Adrenal gland (tissue), 9 donors: ENCODE measurements at regions not wholly inside any gene's neighbourhood (a gene's known extent, or its start where the extent isn't known, plus 50 kb on each side); places are given as distances from the start of the nearest gene placed in this dataset.

Experiments used
- DNase-seq, 7 donors: peaks; one replicate each; pipeline ENCODE4 v3.0.0-alpha.2; 2019 to 2020
- H3K27ac ChIP-seq, 5 donors: fragments of 200-600 bp; sonication (generic) in 4 of 5; 1 replicate in 3 of 5; 2 replicates in 2 of 5; pipeline versions ENCODE4 v1.5.1 to v1.8.0; 2016 to 2020; ENCODE audit warnings: mild to moderate bottlenecking in 1 of 5
- H3K27me3 ChIP-seq: fragments of 200-600 bp; 2 replicates; pipeline ENCODE4 v1.8.0; 2021
- H3K36me3 ChIP-seq, 2 donors: fragments of 200-600 bp; replicated peaks in 1 of 2; 1 replicate in 1 of 2; 2 replicates in 1 of 2; pipeline versions ENCODE4 v1.5.1 to v1.8.0; 2018 to 2022
- H3K4me1 ChIP-seq, 2 donors: fragments of 200-600 bp; replicated peaks in 1 of 2; 1 replicate in 1 of 2; 2 replicates in 1 of 2; pipeline versions ENCODE4 v1.5.1 to v1.8.0; 2018 to 2021
- H3K4me3 ChIP-seq, 4 donors: fragments of 200-600 bp; sonication (generic) in 3 of 4; one replicate each; pipeline ENCODE4 v1.5.1; 2016 to 2018
- H3K9me3 ChIP-seq, 3 donors: fragments of 200-600 bp; sonication (generic) in 1 of 3; replicated peaks in 1 of 3; 1 replicate in 2 of 3; 2 replicates in 1 of 3; pipeline versions ENCODE4 v1.5.1 to v1.8.0; 2016 to 2021
- POLR2A ChIP-seq, 2 donors: fragments of 450-650 bp; IDR thresholded peaks; one replicate each; pipeline ENCODE4 v1.6.1; 2017; ENCODE audit warnings: antibody characterized with exemption in 2 of 2, mild to moderate bottlenecking in 2 of 2, moderate library complexity in 1 of 2
- WGBS, 4 donors: extraction: QIAGEN DNeasy Blood & Tissue Kit in 2 of 4; methylation state at CpG; one replicate each; pipeline versions ENCODE4 v1.1.5 to v1.1.7; 2013 to 2017; 5-methylcytosine and 5-hydroxymethylcytosine counted together
- intact Hi-C, 2 donors: fragments of 100-400 bp; cut with DNase I; formaldehyde crosslinking; loops; one replicate each; pipeline versions ENCODE4 v1.14.1 to v1.15.0; 2022 to 2023
- TF ChIP-seq, protein P1 (sequence below), 6 experiments: fragments of 450-650 bp in 4 of 6; fragments of 200-600 bp in 2 of 6; sonication (generic) in 1 of 6; IDR thresholded peaks; 1 replicate in 5 of 6; 2 replicates in 1 of 6; pipeline versions ENCODE4 v1.5.1 to v1.8.0; 2016 to 2021; ENCODE audit warnings: antibody characterized with exemption in 6 of 6, mild to moderate bottlenecking in 2 of 6, moderate library complexity in 1 of 6
- donor health status: healthy with polysubstance abuse.
- donor health status: Bipolar disorder and iron deficiency.
- donor health status: DM: yes; HTN: yes; CAD: no.
- donor health status: DM: no; HTN: no; CAD: no.
- donor health status: DM: no; HTN: no; CAD: no.

DNA sequence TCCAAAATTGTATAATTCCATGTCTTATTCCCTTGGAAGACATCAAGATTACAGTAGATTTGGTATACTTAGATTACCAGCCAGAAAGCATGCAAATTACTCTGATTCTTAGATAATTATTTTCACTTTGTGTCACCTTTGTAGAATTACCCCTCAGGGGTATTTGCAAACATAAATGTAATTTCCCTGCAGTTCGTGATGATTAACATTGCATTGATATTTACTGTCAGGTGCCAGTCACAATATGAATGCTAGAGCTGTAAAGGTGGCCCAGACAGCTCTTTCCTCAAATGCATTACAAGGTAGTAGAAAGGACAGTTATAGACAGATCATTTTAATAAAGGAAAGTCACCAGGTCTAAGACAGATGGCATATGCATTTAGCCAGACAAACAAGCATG, 1537.5 kb upstream of the PIK3C3 start:
- H3K36me3 ChIP-seq, result no peaks in the 10 kb centered on the region
- no peak overlapping the region for H3K27ac ChIP-seq
- no peaks in the 10 kb centered on the region for H3K4me1 ChIP-seq
- H3K27me3 ChIP-seq, result no peaks in the 10 kb centered on the region
- H3K9me3 ChIP-seq, result no peaks in the 10 kb centered on the region
- H3K4me3 ChIP-seq, result no peak overlapping the region
- no peak for TF ChIP-seq POLR2A (IDR thresholded peaks at IDR 0.05)
- TF ChIP-seq, protein P1, sequence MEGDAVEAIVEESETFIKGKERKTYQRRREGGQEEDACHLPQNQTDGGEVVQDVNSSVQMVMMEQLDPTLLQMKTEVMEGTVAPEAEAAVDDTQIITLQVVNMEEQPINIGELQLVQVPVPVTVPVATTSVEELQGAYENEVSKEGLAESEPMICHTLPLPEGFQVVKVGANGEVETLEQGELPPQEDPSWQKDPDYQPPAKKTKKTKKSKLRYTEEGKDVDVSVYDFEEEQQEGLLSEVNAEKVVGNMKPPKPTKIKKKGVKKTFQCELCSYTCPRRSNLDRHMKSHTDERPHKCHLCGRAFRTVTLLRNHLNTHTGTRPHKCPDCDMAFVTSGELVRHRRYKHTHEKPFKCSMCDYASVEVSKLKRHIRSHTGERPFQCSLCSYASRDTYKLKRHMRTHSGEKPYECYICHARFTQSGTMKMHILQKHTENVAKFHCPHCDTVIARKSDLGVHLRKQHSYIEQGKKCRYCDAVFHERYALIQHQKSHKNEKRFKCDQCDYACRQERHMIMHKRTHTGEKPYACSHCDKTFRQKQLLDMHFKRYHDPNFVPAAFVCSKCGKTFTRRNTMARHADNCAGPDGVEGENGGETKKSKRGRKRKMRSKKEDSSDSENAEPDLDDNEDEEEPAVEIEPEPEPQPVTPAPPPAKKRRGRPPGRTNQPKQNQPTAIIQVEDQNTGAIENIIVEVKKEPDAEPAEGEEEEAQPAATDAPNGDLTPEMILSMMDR (IDR thresholded peaks at IDR 0.05), result no peak
- DNase-seq, result no peak
- intact Hi-C loops, result no loop called here
- 55 to 74% (median 63%) methylated on average over 1 of the region's 1 CpG for WGBS, 4 donors

DNA sequence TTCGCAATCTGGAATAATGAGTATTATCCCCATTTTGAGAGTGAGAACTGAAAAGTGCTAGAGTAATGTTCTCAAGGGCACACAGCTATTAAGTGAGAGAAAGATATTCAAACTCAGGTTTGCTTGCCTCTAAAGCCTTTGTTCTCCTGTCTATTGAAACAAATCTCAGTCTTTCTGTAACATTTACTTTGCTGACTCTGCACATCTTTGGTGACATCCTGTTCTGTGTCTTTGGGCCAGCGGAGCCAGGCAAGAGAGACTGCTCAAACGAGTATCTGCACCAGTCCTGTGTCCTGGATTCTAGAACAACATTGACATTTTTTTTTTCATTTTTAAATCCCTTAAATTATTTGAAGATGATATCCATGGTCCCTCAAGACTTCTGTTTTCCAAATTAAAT, 1539.2 kb upstream of the PIK3C3 start:
- no peak overlapping the region for H3K27ac ChIP-seq
- TF ChIP-seq POLR2A (IDR thresholded peaks at IDR 0.05), result no peak
- TF ChIP-seq, protein P1 (IDR thresholded peaks at IDR 0.05), result no peak
- DNase-seq, result no peak
- WGBS, 4 donors, result 55 to 73% (median 57%) methylated on average over 3 of the region's 3 CpGs
- H3K27me3 ChIP-seq, result no peaks in the 10 kb centered on the region
- no peaks in the 10 kb centered on the region for H3K4me1 ChIP-seq
- H3K4me3 ChIP-seq, result no peak overlapping the region
- H3K36me3 ChIP-seq, result no peaks in the 10 kb centered on the region
- intact Hi-C loops, result no loop called here
- H3K9me3 ChIP-seq, result no peaks in the 10 kb centered on the region

DNA sequence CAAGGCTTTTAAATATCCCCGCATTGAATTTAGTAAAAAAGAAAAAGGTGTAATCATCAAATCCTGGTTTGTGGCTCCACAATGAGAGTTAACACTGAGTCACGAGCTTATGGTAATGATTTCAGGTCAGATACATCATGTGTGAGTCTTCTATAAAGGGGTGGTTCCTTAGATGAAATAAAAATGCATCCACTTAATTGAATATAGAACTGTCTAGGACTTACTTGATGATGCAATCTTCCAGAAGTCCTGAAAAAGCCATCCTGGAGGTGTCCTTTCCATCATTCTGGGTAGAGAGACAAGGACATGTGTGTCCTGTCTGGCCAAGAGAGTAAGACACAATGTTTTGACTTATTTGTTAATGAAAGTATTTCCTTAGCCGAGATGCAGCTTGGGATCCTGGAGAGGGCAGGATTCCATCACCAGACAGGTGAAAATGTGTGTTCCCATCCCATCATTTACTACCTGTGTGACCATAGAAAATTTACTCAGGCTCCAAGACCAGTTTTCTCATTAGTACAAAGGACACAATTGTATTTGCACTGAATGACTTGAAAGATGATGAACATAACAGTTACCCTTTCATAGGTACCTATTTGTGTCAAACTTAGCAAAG, 1539.8 kb upstream of the PIK3C3 start:
- intact Hi-C loops, result no loop called here
- H3K9me3 ChIP-seq, result no peaks in the 10 kb centered on the region
- H3K36me3 ChIP-seq, result no peaks in the 10 kb centered on the region
- DNase-seq, result no peak
- H3K27me3 ChIP-seq, result no peaks in the 10 kb centered on the region
- 44 to 71% (median 61%) methylated on average over 3 of the region's 3 CpGs for WGBS, 4 donors
- H3K27ac ChIP-seq, result no peak overlapping the region
- no peak for TF ChIP-seq POLR2A (IDR thresholded peaks at IDR 0.05)
- TF ChIP-seq, protein P1 (IDR thresholded peaks at IDR 0.05), result no peak
- no peak overlapping the region for H3K4me3 ChIP-seq
- H3K4me1 ChIP-seq, result no peaks in the 10 kb centered on the region

DNA sequence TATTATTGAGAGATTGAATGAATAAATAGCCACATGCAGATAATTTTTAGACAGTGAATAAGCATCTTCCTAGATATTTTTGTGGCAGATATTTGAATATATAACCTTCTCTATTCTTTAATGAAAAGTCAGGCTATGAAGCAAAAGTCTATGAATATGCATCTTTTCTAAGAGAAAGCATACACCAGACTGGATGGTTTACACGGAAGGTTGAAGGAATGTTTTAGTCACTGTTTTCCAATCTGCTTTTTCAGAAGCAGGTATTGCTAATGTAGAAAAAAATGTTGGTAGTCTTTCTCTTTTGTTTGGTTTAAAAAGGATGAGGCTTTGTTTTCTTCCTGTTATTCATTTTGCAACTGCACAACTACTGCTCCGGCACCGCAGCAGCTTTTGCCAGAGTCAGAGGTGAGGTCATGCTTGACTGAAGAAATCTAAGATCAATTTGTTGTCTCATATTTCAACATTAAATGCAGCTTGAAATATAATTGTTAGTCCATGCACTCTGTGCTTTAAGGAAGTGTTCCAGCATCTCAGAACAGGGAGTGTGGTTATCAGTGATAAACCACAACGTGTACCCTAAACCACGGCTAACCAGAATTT, 1540.8 kb upstream of the PIK3C3 start:
- 27 to 42% (median 32%) methylated on average over 5 of the region's 5 CpGs for WGBS, 4 donors
- Histone ChIP-seq H3K27ac (no peak overlapping the region), H3K36me3 (no peaks in the 10 kb centered on the region), H3K4me1 (no peaks in the 10 kb centered on the region), H3K27me3 (no peaks in the 10 kb centered on the region), H3K9me3 (no peaks in the 10 kb centered on the region), H3K4me3 (no peak overlapping the region)
- TF ChIP-seq, protein P1 (IDR thresholded peaks at IDR 0.05), result no peak
- no peak for TF ChIP-seq POLR2A (IDR thresholded peaks at IDR 0.05)
- DNase-seq, result no peak
- intact Hi-C loops, result no loop called here
